ENCODE measurements at regions not wholly inside any gene's neighbourhood (a gene's known extent, or its start where the extent isn't known, plus 50 kb on each side); places are given as distances from the start of the nearest gene placed in this dataset. TPM values are rescaled to one million over a fixed set of nuclear protein-coding genes. Genes with fewer than 3 reads are reported as not detected.

DNA sequence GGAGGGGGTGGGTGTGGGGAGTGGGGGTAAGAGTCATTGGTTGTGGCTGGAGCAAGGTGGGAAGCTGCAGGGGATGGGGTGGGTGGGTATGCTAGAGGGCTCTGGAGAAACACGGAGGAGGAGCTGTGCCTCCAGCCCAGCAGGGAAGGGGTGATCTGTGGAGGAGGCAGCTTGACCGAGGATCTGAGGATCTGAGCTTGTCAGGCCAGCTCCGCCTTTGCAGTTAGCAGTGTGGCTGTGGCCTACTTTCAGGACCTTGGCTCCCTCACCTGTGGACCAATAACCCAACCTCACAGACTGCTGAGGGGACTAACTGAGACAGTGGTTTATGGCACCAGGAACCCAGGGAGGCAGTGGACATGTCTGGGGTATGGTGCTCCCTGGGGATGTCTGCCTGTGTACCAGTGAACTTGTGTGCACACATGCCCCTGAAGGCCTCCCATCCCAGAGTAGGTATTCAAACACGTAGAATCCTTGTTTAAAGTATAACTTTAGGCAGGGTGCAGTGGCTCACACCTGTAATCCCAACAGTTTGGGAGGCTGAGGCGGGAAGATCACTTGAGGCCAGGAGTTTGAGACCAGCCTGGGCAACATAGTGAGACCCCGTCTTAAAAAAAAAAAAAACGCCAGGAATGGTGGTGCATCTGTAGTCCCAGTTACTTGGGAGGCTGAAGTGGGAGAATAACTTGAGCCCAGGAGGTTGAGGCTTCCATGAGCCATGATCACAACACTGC lies 52.5 kb upstream of the LINGO1 start:
- DNase-seq (ENCODE audit: low spot score) (no peak), ATAC-seq (ENCODE audit: low FRiP score) (no peak)
- TF ChIP-seq, protein P1, sequence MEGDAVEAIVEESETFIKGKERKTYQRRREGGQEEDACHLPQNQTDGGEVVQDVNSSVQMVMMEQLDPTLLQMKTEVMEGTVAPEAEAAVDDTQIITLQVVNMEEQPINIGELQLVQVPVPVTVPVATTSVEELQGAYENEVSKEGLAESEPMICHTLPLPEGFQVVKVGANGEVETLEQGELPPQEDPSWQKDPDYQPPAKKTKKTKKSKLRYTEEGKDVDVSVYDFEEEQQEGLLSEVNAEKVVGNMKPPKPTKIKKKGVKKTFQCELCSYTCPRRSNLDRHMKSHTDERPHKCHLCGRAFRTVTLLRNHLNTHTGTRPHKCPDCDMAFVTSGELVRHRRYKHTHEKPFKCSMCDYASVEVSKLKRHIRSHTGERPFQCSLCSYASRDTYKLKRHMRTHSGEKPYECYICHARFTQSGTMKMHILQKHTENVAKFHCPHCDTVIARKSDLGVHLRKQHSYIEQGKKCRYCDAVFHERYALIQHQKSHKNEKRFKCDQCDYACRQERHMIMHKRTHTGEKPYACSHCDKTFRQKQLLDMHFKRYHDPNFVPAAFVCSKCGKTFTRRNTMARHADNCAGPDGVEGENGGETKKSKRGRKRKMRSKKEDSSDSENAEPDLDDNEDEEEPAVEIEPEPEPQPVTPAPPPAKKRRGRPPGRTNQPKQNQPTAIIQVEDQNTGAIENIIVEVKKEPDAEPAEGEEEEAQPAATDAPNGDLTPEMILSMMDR (IDR thresholded peaks at IDR 0.05) = no peak

DNA sequence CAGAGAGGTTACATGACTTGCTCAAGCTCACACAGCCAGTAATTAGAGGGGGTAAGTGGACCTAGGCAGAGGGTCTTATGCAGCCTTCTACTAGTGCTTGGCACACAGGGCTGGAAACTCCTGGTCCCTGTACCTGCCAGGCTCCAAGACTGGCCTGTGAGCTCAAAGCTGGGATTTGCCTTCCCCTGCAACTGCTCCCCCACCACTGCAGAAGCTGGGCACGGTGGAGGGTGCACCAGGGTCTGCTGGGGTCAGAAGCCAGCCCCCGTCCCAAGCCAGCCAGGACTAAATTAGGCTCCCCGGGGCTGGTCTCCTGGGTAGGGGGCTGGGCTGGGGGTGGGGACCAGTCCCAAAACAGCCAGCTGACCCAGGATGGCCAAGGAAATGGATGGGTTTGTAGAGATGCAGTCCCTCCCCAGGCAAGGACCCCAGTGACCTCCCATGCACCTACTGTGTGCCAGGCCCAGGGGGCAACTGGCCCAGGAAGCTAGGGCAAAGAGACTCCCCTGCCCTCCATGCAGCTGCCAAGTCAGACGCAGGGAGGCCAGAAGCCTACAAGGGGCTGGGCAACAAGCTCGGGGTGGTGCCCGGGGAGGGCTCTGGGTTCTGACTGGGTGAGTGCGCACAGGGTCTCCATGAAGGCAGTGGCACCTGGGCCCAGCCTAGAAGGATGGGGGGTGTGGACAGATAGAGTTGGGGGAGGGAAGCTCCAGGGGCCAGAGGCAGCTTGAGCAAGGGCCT lies 51.8 kb upstream of the LINGO1 start:
- TF ChIP-seq, protein P1 (IDR thresholded peaks at IDR 0.05) = no peak
- ATAC-seq (ENCODE audit: low FRiP score) = no peak
- no peak for DNase-seq (ENCODE audit: low spot score)

DNA sequence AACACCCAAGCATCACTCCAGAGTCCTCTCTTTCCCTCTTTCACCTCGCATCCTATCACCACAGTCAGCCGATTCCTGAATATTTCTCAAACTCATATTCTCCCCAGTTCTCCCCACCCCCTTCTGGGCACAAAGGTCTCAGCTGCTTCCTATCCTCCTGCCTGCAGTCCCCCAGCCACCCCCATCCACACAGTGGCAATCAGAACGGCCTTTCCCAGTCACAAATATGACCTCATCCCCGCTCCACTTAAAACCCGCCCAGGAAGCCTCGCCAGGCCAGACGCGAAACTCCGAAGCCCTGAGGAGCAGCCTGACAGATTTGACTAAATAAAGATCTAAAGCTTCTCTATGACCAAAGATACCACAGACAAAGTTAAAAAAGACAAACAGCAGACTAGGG lies 49.9 kb upstream of the LINGO1 start:
- DNase-seq (ENCODE audit: low spot score) (no peak), ATAC-seq (ENCODE audit: low FRiP score) (no peak)
- TF ChIP-seq, protein P1 (IDR thresholded peaks at IDR 0.05) = no peak

Small RNA genes in the stretch of these regions (small RNA-seq; reads per million reads assigned to genes)
- gene RN7SL214P = not detected
